Activated T-cell treated with anti-CD3 and anti-CD28 coated beads, Interleukin-2, amount 50 U/mL, for 48 hours (primary cell): ENCODE measurements at regions not wholly inside any gene's neighbourhood (a gene's known extent, or its start where the extent isn't known, plus 50 kb on each side); places are given as distances from the start of the nearest gene placed in this dataset.

Experiments
- DNase-seq, 2 experiments: peaks; one replicate each; pipeline ENCODE4 v3.0.0-alpha.2; 2020

- no peak for DNase-seq
Measured at GRCh38 chr18:45169610-45170009, 445.7 kb upstream of the SLC14A2 start.

- no peak for DNase-seq
Measured at GRCh38 chr18:45171679-45172191, 443.5 kb upstream of the SLC14A2 start.

- no peak for DNase-seq
Measured at GRCh38 chr18:45173327-45173726, 441.9 kb upstream of the SLC14A2 start.

GRCh38 chr18:45173799-45174519, 441.3 kb upstream of the SLC14A2 start:
- no peak for DNase-seq

GRCh38 chr18:45174629-45175136, 440.6 kb upstream of the SLC14A2 start:
- no peak for DNase-seq

- no peak for DNase-seq
Measured at GRCh38 chr18:45175511-45175910, 439.8 kb upstream of the SLC14A2 start.

- DNase-seq = no peak
Measured at GRCh38 chr18:45186832-45187231, 428.4 kb upstream of the SLC14A2 start.

- DNase-seq = no peak
Measured at GRCh38 chr18:45191795-45192194, 423.5 kb upstream of the SLC14A2 start.

- DNase-seq = peak in 1 of 2 experiments; percentile 27
Measured at GRCh38 chr18:45197526-45197970, 417.7 kb upstream of the SLC14A2 start.

GRCh38 chr18:45198526-45198925, 416.8 kb upstream of the SLC14A2 start:
- DNase-seq = no peak

- no peak for DNase-seq
Measured at GRCh38 chr18:45201029-45201428, 414.2 kb upstream of the SLC14A2 start.

GRCh38 chr18:45201489-45201888, 413.8 kb upstream of the SLC14A2 start:
- no peak for DNase-seq

GRCh38 chr18:45202061-45202460, 413.2 kb upstream of the SLC14A2 start:
- DNase-seq = no peak

- DNase-seq = no peak
Measured at GRCh38 chr18:45203677-45204076, 411.6 kb upstream of the SLC14A2 start.

- no peak for DNase-seq
Measured at GRCh38 chr18:45207328-45207727, 407.9 kb upstream of the SLC14A2 start.

- DNase-seq = no peak
Measured at GRCh38 chr18:45208164-45208563, 407.1 kb upstream of the SLC14A2 start.

- DNase-seq = peak; percentile 81 to 84
Measured at GRCh38 chr18:45212181-45213039, 402.9 kb upstream of the SLC14A2 start.

GRCh38 chr18:45213040-45213333, 402.3 kb upstream of the SLC14A2 start:
- no peak for DNase-seq

GRCh38 chr18:45218436-45218835, 396.8 kb upstream of the SLC14A2 start:
- DNase-seq = no peak

- no peak for DNase-seq
Measured at GRCh38 chr18:45221363-45221762, 393.9 kb upstream of the SLC14A2 start.

GRCh38 chr18:45222180-45222579, 393.1 kb upstream of the SLC14A2 start:
- DNase-seq = no peak

- no peak for DNase-seq
Measured at GRCh38 chr18:45227001-45227742, 388.1 kb upstream of the SLC14A2 start.

- no peak for DNase-seq
Measured at GRCh38 chr18:45228796-45229388, 386.4 kb upstream of the SLC14A2 start.
